CD4-positive, alpha-beta T cell treated with Interleukin-17A for 4 hours (primary cell): ENCODE measurements at regions not wholly inside any gene's neighbourhood (a gene's known extent, or its start where the extent isn't known, plus 50 kb on each side); places are given as distances from the start of the nearest gene placed in this dataset.
"Not testable (repeated sequence)": the region's sequence is repeated elsewhere in the genome, so short reads cannot be mapped to it uniquely, and the experiment has no call there.

Experiments used
- DNase-seq: peaks from one replicate; pipeline ENCODE4 v3.0.0-alpha.2; 2020; ENCODE audit warnings: mixed read lengths

DNA sequence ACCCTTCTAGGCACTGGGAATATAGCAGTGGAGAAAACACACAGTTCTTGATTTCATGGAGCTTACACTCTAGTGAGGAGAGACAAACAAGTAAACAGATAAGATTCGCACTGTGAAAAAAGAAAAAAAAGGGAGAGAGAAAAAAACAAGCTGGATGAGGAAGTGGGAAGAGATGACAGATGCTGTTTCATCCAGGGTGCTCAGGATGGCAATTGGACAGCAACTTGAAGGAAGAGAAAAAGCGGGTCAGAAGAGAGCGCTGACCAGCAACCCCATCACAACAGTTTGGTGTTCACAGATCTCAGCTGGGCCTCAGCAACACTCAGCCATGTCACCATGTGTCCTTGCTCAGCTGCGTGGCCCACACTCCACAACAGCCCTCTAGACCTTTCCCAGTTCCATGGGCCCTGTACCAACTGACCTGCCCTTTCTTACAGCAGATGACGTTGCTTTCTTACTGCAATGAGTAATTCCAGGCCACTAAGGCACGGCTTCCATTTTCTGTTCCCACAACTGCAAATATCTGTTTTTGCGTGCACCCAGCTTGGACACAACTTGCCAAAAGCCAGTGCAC is 230.8 kb downstream of the MEX3B start:
- no peak for DNase-seq

DNA sequence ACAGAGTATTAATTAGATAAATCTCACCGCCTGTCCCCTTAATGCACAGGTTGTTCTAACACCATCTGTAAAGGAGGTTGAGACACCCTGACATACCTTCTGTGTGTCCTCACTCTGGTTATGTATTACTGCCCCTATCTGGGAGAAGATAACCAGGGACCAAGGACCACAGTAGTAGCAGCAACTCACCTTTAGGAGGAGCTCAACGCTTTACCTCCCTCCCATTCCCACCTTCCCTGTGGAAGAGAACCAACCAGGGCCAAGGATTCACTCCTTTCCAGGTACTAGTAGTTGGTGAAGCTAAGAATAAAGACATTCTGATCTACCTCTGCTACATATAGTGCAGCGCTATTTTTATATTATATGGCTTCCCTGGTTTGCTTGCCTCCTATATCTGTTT is 232.6 kb downstream of the MEX3B start:
- DNase-seq, result no peak

DNA sequence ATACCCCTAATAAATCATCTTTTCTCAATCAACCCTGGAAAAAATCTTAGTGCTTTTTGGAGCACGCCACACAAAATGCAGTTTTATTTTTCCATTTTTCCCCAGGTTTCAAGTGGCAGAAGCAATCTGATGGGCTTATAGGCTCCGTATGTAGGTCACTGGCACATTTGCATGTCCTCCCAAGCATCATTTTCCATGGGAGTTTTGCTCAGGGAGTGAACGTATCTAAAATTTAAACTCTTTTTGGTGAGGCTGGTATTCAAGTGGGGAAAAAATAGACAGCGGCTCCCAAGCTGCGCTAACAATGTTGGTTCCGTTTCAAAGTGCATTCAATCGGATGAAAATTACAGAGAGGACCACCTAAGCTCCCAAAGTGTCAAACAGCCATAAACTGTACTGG is 233.4 kb downstream of the MEX3B start:
- no peak for DNase-seq

DNA sequence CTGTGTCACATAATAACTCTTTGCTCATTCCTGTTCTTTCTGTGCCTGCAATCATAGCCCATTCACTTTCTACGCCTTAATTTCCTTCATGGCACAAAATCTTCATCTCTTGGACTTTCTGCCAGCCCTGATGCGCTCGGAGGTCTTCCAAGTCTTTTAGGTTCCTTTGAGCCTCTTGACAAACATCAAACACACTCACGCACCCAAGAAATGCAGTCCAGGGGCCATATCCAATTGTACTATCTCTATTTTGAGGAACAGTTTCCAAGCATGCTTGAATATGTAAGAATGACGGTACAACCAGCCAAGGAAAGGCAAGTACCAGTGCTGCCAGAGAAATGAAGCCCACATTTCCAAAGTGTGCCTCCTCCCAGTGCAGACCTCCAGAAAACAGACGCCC is 234.1 kb downstream of the MEX3B start:
- DNase-seq, result no peak

DNA sequence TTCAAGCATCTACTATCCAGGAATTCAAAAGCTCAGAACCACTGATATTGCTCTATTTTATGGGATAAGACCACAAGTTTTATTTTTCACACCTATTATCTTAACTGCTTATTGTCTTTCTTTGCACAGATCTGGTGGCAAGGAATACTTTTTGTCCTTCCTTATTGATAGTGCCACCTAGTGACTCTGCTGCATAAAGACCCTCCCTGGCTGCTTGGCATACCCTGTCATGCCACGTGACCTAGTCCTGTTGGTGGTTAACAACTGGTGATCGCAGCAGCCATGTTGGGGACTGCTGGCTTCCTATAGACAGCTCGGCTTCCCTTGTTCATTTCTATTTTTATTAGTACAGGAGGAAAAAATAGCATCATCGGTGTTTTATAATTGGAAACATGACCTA is 236.3 kb downstream of the MEX3B start:
- DNase-seq, result no peak

DNA sequence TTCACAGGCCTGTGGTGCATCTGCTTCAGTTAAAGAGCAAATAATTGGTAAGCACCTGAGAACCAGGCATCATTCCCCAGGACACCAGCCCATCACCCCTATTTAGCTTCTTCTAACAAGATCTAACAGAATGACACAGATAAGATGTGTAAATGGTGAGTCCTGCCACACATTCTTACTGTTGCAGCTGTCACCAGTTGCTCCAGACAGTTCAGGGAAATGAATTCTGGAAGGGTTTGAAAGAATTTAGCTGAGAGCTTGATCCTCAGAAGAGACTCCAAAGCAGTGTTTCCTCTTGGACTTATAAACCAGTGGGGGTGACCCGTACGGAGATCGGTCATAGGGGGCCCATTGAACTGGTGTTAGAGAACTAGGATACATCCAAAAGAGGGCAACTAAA is 238.0 kb downstream of the MEX3B start:
- DNase-seq, result no peak

DNA sequence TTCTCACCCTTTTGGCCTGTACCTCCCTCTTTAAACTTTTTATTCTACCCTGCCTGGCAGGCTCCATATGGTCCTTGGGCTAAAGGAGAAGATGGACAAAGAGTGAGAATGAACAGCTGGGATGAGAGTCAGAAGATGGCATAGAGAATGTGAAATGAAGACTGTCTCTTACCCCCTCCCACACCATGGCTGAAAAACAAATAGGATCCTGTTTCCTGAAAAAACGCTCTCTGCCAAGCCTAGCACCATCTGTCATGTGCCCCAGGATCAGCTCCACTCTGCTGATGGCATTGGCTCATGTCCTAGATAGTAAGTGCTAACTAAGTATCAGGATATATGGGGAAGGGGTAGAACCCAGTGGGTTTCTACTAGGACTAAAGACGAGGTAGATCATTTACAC is 238.6 kb downstream of the MEX3B start:
- DNase-seq, result no peak

DNA sequence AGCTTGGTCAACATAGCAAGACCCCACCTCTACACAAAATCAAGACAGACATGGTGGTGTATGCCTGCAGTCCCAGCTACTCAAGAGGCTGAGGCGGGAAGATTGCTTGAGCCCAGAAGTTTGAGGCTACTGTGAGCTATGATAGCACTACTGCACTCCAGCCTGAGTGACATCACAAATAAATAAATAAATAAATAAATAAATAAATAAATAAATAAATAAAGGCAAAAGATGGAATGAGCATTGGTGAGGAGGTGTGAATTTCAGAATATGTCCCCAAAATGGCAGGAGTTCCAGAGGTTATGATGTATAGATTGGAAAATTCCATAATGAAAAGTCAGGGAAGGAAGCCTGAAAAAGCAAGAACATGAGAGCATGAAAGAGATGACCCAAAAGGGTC is 249.9 kb downstream of the MEX3B start:
- DNase-seq, result no peak

DNA sequence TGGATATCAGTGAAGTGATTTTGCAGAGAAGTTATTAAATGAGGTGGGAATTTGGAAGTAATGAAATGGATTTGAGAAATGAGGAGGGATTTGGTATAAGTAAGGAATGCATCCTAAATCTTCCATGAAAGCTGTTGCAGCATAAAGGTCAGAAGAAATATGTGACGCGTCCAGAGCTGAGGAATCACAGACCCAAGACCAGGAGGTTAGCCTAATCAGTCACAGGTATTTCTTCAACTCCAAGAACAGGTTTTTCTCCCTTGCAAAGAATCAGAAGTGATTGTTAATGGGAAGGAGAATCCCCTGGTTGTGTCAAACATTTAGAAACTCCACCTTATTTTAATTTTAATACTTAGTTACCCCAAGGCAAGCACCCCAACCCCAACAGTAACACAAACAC is 253.2 kb downstream of the MEX3B start:
- no peak for DNase-seq

DNA sequence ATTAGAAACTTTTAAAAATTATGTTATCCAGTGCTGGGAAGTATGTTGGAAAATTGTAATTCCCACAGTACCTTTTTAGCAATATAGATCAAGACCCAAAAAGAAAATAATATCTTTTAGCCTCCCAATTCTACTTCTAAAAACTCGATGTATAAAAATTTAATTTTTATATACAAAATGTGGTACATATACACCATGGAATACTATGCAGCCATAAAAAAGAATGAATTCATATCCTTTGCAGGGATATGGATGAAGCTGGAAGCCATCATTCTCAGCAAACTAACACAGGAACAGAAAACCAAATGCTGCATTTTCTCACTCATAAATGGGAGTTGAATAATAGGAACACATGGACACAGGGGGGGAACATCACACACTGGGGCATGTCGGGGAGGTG is 254.5 kb downstream of the MEX3B start:
- not testable (repeated sequence) for DNase-seq

DNA sequence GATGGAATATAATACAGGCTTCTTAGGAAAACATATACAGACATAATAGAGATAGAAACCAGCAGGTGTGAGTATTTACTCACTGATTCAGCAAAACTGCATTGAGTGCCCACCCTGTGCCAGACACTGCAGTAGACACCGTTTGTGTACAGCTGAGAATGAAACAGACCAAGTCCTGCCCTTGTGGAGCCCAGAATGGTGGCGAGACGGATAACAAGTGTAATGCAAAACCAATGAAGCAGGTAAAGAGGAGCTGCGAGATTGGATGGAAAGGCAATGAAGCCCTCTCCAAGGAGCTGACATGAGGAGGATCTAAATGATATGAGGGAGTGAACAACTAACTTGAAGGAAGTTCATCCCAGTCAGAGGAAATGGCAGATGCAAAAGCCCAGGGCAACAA is 256.4 kb downstream of the MEX3B start:
- DNase-seq, result no peak

DNA sequence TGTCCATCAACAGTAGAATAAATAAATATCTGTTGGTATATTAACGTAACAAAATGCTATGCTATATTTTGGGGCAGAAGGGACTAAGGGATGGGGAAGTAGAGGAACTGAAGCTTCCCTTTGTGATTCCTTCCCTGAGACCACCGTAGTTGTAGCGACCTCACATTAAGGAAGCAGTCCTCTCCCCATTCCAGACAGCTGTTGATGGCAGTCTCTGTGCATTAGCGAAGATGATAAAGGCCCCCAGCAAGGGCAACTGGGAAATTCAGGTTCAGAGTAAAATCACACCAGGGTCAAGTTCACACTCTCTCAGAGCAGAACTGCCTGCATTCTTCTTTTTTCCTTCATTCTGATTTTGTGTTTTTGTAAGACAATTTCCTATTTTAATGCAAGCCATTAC is 259.0 kb downstream of the MEX3B start:
- no peak for DNase-seq

DNA sequence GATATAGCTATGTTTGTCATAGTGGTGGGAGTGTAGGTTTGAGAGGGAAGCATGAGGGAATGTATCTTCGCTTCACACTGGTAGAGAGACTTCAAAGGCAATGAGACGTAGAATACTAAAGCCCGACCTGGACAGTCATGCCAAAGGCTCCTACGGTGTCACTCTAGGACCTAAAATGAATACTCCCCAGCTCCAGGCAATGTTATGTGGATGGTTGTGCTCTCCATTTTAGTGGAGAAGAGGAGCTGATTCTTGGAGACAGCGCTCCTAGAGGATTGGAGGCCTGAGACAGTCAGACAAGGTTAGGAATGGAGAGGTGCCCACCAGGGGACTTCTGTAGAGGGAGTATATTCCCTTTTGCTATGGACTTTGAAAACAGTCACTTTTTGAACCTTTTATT is 260.1 kb downstream of the MEX3B start:
- no peak for DNase-seq

DNA sequence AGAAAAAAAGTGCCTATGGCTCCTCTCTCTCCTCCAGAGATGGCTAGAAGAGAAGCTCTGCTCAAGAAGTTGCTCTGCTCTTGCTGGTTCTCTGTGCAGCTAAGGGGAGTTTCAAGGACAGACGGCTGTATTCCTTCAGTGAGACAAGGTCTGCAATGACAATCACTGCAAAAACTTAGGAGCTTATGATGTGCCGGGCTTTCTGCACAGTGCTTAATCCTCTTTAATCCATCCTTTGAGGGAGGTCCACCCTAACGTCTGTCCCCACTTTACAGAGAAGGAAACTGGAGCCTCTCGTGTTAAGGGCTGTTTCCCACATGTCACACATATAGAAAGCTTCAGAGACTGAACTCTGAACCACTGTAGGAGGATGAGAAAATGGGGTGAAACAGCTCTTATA is 260.6 kb downstream of the MEX3B start:
- no peak for DNase-seq

DNA sequence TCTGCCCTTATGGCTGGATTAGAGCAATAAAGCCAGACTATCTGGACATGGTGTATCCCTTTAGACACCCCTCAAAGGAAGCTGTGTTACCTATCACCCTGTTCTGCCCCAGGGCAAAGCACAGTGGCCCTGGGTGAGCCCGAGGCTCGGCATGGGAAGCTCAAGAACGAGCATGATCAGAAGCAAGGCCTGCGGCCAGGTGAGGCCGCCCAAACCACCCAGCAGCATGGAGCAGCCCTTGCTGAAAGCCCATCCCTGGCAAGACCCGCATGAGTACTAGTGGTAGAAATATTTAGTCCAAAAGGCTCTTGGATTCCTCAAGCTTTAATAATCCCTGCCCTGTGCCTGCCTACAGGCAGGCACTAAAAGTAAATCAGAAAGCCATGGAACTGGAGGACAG is 261.1 kb downstream of the MEX3B start:
- no peak for DNase-seq

DNA sequence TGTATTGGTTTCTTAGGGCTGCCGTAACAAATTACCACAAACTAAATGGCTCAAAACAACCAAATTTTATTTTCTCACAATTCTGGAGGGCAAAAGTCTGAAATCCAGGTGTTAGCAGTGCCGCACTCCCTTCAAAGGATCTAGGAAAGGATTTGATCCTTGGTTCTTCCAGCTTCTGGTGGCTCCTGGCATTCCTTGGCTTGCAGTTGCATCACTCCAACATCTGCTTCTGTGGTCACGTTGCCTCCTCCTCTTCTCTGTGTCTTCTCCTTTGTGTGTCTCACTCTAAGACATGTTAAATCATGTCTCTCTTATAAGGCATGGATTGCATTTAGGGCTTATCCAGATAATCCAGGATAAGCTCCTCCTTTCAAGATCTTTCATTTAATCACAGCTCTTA is 262.2 kb downstream of the MEX3B start:
- no peak for DNase-seq

DNA sequence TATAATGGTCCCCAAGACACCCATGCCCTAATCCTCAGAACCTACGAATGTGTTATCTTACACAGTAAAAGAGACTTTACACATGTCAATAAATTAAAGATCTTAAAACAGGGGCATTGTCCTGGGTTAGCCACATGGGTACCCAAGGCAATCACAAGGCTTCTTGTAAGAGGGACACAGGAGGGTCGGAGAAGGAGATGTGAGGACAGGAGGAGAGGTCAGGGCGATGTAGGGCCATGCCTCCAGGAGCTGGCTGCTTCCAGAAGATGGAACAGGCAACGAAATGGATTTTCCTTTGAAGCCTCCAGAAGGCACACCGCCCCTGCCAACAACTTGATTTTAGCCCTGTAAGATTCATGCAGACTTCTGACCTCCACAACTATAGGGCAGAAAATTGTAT is 262.7 kb downstream of the MEX3B start:
- DNase-seq, result no peak

DNA sequence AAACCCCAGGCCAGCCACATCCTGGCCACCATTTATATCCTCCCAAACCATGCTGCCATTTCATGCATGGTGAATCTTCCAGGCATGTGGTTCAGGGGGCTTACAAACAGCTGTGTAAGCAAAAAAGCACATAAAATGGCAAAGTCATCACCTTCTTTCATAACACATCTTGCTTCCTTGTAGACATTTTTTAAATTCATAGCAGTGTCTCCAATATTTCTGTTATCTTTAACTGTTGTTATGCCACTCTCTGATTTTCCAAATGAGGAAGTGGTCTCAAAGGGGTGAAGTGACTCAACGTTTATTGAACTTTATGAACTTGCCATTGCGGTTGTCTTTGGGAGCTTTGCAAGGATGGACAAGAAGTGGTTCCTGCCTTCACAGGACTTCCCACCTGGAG is 264.4 kb downstream of the MEX3B start:
- DNase-seq, result no peak

DNA sequence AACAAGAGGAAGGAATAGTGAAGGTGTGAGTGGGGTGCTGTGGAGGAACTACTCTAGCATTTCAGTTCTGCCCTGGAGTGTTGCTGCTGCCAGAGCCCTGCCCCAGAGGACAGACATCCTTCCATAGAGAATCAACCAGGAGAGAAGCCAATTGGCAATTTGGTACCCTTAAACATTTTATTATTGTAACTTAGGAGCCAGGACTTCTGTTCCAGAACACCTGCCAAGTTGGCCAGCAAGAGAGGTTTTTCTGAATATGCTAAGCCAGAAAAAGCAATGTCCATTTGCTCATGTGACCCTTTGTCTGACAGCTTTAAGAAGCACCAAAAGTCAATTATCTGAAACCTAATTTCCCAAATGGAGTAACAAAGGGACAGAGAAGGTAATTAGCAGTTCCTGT is 264.9 kb downstream of the MEX3B start:
- DNase-seq, result no peak

DNA sequence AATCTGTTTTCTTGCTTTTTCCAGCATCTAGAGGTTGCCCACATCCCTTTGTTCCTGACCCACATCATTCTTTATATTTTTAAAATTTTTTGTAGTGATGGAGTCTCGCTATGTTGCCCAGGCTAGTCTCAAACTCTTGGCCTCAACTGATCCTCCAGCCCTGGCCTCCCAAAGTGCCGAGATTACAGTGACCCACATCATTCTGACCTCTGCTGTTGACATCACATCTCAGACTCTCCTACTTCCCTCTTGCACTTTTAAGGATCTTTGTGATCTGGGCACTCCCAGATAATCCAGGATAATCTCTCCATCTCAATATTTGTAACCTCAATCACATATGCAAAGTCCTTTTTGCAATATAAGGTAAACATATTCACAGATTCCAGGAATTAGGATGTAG is 266.6 kb downstream of the MEX3B start:
- DNase-seq, result no peak

DNA sequence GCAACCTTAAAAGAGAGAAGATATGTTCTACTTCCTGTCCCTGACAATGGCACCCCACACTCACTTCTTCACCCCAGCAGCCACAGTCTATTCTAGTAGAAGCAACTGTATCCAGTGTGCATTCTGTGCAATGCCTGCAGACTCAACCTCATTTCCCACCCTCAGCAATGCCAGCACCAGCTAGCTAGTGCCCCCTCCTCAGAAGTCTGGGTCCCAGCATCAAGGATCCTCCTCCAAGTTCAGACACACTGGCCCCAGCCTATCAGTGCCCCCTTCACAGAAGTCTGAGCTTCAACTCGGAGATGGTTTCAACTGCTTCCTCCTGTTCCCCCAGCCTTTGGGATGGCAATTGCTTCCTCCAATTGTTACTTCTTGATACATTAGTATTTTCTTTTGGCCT is 268.3 kb downstream of the MEX3B start:
- no peak for DNase-seq

DNA sequence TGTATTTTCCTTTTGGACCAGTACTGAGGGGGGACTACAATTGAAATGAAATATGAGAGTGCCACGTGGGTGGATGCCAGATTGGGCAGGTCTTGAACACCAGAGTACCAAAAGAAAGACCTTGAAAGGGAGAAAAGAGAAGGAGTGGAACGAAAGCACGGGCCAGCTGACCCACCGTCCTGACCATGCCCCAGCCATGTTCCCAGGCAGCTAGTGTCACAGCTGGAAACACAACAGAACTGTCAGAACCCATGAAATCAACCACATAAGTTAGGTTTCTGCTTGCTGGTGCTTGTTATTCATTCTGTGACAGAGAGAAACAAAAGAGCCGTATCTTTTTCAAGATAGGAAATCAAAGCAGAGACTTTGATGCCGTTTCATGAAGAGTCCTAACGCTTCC is 268.8 kb downstream of the MEX3B start:
- DNase-seq, result no peak

DNA sequence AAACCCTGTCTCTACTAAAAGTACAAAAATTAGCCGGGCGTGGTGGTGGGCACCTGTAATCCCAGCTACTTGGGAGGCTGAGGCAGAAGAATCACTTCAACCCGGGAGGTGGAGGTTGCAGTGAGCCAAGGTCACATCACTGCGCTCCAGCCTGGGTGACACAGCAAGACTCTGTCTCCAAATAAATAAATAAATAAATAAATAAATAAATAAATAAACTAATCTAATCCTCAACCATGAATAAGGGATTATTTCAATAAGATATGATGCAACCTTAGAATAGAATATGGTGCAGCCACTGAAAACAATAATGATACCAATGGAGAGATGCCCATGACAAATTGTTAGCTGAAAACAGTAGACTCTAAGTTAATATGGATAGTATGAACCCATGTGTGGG is 270.0 kb downstream of the MEX3B start:
- not testable (repeated sequence) for DNase-seq

DNA sequence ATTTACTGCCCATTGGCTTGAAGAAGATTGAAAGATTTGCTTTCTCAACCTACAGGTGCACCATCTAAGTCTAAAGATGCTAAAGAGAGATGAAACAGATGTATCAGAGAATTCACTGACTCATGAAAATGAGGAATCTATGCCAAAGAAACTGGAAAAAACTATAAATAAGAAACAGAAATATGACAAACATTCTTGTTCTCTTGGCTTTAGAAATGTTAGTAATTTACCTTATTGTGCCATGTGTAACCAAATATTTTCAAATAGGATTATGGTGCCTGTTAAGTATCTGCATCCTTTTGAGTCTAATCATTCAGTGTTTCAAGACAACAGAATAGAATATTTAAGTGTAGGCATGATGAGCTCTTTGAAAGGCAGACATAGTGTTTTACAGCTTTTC is 271.5 kb downstream of the MEX3B start:
- no peak for DNase-seq

DNA sequence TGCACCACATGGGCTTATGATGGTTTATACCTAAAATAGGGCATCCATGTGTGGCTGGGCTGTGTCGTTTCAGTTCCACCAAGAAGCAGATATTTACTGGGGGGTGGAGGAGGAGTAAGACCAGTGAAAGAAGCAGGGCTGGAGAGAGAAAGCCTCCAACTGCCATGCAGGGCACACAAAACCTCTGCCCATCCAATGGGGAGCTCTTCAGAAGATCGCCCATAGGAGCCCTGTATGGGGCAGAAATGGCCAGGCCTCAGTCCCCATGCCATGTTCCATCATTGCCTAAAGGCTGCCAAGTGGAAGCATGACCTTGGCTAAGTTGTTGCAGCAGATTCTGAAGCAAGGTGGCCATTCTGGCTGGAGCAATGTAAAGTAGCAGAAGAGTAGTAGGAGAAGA is 277.0 kb downstream of the MEX3B start:
- DNase-seq, result no peak
